PC-3 (cell line): ENCODE measurements at regions not wholly inside any gene's neighbourhood (a gene's known extent, or its start where the extent isn't known, plus 50 kb on each side); places are given as distances from the start of the nearest gene placed in this dataset.

Experiments used
- ATAC-seq: fragments of 200-7000 bp; cut with Tn5 transposase; 2 replicates; pipeline ENCODE4 v1.9.1; 2020; ENCODE audit warnings: mild to moderate bottlenecking, moderate library complexity
- BruUV-seq: library from RNA; stranded (reverse); fragments of 400-500 nt; replicated peaks from 2 replicates; lab custom pipeline; 2021; lab: Mats Ljungman, UMichigan
- CTCF ChIA-PET: fragments of 300-600 bp; sonication (Branson Sonifier 250); formaldehyde crosslinking; loops from one replicate; lab custom pipeline; 2022; ENCODE audit warnings: antibody characterized with exemption; lab: Charles Lee
- POLR2A ChIA-PET: fragments of 300-600 bp; sonication (Branson Sonifier 250); formaldehyde crosslinking; loops from one replicate; lab custom pipeline; 2022; ENCODE audit warnings: antibody characterized with exemption; ENCODE audit not compliant: unreplicated experiment; lab: Charles Lee
- DNase-seq: peaks from one replicate; pipeline ENCODE4 v3.0.0-alpha.2; 2015
- H2AFZ ChIP-seq: fragments of 300-600 bp; sonication (generic); 2 replicates; pipeline ENCODE4 v1.6.0; 2016; ENCODE audit warnings: antibody characterized with exemption, low read length
- H3F3A ChIP-seq: fragments of 300-600 bp; sonication (generic); one replicate; pipeline ENCODE4 v1.6.0; 2017; ENCODE audit warnings: antibody characterized with exemption, low read length, control low read depth, mild to moderate bottlenecking; ENCODE audit not compliant: unreplicated experiment
- H3K27ac ChIP-seq: fragments of 300-600 bp; sonication (generic); 2 replicates; pipeline ENCODE4 v1.5.1; 2016; ENCODE audit warnings: mild to moderate bottlenecking, low read length
- H3K27me3 ChIP-seq: fragments of 300-600 bp; sonication (generic); 2 replicates; pipeline ENCODE4 v1.6.1; 2016; ENCODE audit warnings: low read length, mixed read lengths
- H3K36me3 ChIP-seq: fragments of 300-600 bp; sonication (generic); 2 replicates; pipeline ENCODE4 v1.6.1; 2016; ENCODE audit warnings: low read depth, mixed run types, low read length, mixed read lengths
- H3K4me1 ChIP-seq: fragments of 300-600 bp; sonication (generic); 2 replicates; pipeline ENCODE4 v1.5.1; 2016; ENCODE audit warnings: low read length; ENCODE audit not compliant: insufficient read depth
- H3K4me2 ChIP-seq: fragments of 300-600 bp; sonication (generic); 2 replicates; pipeline ENCODE4 v1.6.0; 2016; ENCODE audit warnings: low read length
- H3K4me3 ChIP-seq: fragments of 300-600 bp; sonication (generic); 2 replicates; pipeline ENCODE4 v1.5.1; 2016; ENCODE audit warnings: mild to moderate bottlenecking, low read length, mixed read lengths
- H3K79me2 ChIP-seq: fragments of 300-600 bp; sonication (generic); 2 replicates; pipeline ENCODE4 v1.6.1; 2017; ENCODE audit warnings: low read length, mixed read lengths
- H3K9ac ChIP-seq: fragments of 300-600 bp; sonication (generic); 2 replicates; pipeline ENCODE4 v1.6.0; 2016; ENCODE audit warnings: mild to moderate bottlenecking, low read length
- H3K9me2 ChIP-seq: fragments of 300-600 bp; sonication (generic); replicated peaks from 2 replicates; pipeline ENCODE4 v1.6.1; 2016; ENCODE audit warnings: mixed run types, low read length, mixed read lengths
- H3K9me3 ChIP-seq: fragments of 300-600 bp; sonication (generic); 2 replicates; pipeline ENCODE4 v1.6.1; 2016; ENCODE audit warnings: low read length, mixed read lengths
- H4K20me1 ChIP-seq: fragments of 300-600 bp; sonication (generic); 2 replicates; pipeline ENCODE4 v1.6.1; 2016; ENCODE audit warnings: low read length, mixed read lengths
- EZH2 ChIP-seq: fragments of 300-600 bp; sonication (generic); IDR thresholded peaks from one replicate; pipeline ENCODE4 v1.6.1; 2017; ENCODE audit warnings: antibody characterized with exemption, mild to moderate bottlenecking, low read length; ENCODE audit not compliant: unreplicated experiment
- EZH2phosphoT487 ChIP-seq: fragments of 300-600 bp; sonication (generic); IDR thresholded peaks from 2 replicates; pipeline ENCODE4 v1.6.1; 2018; ENCODE audit warnings: mild to moderate bottlenecking, antibody characterized with exemption, low read length, borderline replicate concordance
- intact Hi-C: fragments of 100-400 bp; cut with micrococcal nuclease; formaldehyde crosslinking; loops from 2 replicates; pipeline ENCODE4 v1.9.0; 2023
- TF ChIP-seq, protein P1 (sequence below): fragments of 300-600 bp; sonication (generic); conservative IDR thresholded peaks from 2 replicates; pipeline ENCODE4 v1.5.1; 2017; ENCODE audit warnings: antibody characterized with exemption, low read depth, mild to moderate bottlenecking, low read length

GRCh38 chr5:93294199-93294598, 286.8 kb downstream of the NR2F1-AS1 start:
- ATAC-seq = peak; percentile 79
- TF ChIP-seq EZH2 (no peak), EZH2phosphoT487 (no peak)
- TF ChIP-seq, protein P1, sequence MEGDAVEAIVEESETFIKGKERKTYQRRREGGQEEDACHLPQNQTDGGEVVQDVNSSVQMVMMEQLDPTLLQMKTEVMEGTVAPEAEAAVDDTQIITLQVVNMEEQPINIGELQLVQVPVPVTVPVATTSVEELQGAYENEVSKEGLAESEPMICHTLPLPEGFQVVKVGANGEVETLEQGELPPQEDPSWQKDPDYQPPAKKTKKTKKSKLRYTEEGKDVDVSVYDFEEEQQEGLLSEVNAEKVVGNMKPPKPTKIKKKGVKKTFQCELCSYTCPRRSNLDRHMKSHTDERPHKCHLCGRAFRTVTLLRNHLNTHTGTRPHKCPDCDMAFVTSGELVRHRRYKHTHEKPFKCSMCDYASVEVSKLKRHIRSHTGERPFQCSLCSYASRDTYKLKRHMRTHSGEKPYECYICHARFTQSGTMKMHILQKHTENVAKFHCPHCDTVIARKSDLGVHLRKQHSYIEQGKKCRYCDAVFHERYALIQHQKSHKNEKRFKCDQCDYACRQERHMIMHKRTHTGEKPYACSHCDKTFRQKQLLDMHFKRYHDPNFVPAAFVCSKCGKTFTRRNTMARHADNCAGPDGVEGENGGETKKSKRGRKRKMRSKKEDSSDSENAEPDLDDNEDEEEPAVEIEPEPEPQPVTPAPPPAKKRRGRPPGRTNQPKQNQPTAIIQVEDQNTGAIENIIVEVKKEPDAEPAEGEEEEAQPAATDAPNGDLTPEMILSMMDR = no peak
- H3K27ac ChIP-seq = peak overlapping the region; percentile 44
- H3K4me1 ChIP-seq = peaks cover 32% of the 10 kb centered on the region
- H2AFZ ChIP-seq = no peak overlapping the region
- ChIA-PET CTCF (no interaction called here), POLR2A (no interaction called here)
- no peaks in the 10 kb centered on the region for H3K9me3 ChIP-seq
- H3F3A ChIP-seq = no peaks in the 10 kb centered on the region
- no peaks in the 10 kb centered on the region for H4K20me1 ChIP-seq
- no peaks in the 10 kb centered on the region for H3K27me3 ChIP-seq
- no TSS peak for BruUV-seq
- H3K79me2 ChIP-seq = no peaks in the 10 kb centered on the region
- peak; percentile 94 for DNase-seq
- H3K9me2 ChIP-seq = no peaks in the 10 kb centered on the region
- H3K36me3 ChIP-seq = no peaks in the 10 kb centered on the region
- H3K4me2 ChIP-seq = peak overlapping the region; percentile 36
- no peak overlapping the region for H3K9ac ChIP-seq
- no peak overlapping the region for H3K4me3 ChIP-seq
- intact Hi-C loops = no loop called here

DNA sequence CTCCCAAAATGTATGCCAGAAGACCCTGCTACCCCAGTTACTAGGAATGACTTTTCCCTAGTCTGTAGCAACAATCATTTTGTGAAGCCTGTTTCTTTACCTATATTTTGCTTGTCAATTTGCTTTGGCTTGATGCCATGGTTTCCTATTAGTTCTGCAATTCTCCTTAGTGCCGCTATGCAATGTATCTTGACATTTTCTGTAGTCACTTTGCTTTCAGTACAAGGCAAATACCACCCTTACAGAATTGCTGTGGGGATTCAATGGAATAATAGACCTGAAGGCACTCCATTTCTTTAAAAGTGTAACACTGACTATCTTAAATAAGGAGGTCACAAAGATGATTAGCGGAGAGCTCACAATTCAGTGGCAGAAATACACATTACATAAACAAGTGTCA, 291.1 kb downstream of the NR2F1-AS1 start:
- peaks cover 5% of the 10 kb centered on the region; the same call in 1 of the 2 replicates for H3K36me3 ChIP-seq
- ChIA-PET CTCF (no interaction called here), POLR2A (no interaction called here)
- H3K4me3 ChIP-seq = no peak overlapping the region
- ATAC-seq (no peak), DNase-seq (no peak)
- H3K4me1 ChIP-seq = peaks cover 24% of the 10 kb centered on the region
- H3K27me3 ChIP-seq = no peaks in the 10 kb centered on the region
- H3K9me2 ChIP-seq = no peaks in the 10 kb centered on the region
- H3K4me2 ChIP-seq = no peak overlapping the region
- no peak overlapping the region for H2AFZ ChIP-seq
- no peaks in the 10 kb centered on the region for H3K79me2 ChIP-seq
- intact Hi-C loops = no loop called here
- no peaks in the 10 kb centered on the region for H3F3A ChIP-seq
- TF ChIP-seq EZH2phosphoT487 = no peak
- TF ChIP-seq EZH2 = no peak
- TF ChIP-seq, protein P1 = no peak
- BruUV-seq = no TSS peak
- no peaks in the 10 kb centered on the region for H4K20me1 ChIP-seq
- H3K9ac ChIP-seq = no peak overlapping the region
- H3K27ac ChIP-seq = no peak overlapping the region
- peaks cover 6% of the 10 kb centered on the region; the same call in 1 of the 2 replicates for H3K9me3 ChIP-seq

- TF ChIP-seq, protein P1 = no peak
- no peak for TF ChIP-seq EZH2phosphoT487
- no peak for TF ChIP-seq EZH2
- Histone ChIP-seq H3K4me2 (no peak overlapping the region), H3K9ac (no peak overlapping the region), H3K79me2 (no peaks in the 10 kb centered on the region), H4K20me1 (no peaks in the 10 kb centered on the region), H2AFZ (peak overlapping the region; percentile 15), H3K4me1 (peaks cover 17% of the 10 kb centered on the region), H3K27me3 (no peaks in the 10 kb centered on the region), H3K36me3 (peaks cover 5% of the 10 kb centered on the region; the same call in 1 of the 2 replicates), H3K9me3 (peaks cover 6% of the 10 kb centered on the region; the same call in 1 of the 2 replicates), H3K9me2 (no peaks in the 10 kb centered on the region), H3K27ac (peak overlapping the region; percentile 0; the same call in 1 of the 2 replicates), H3F3A (no peaks in the 10 kb centered on the region), H3K4me3 (no peak overlapping the region)
- DNase-seq = peak; percentile 33
- ChIA-PET CTCF (no interaction called here), POLR2A (no interaction called here)
- intact Hi-C loops = no loop called here
- BruUV-seq = no TSS peak
- peak; percentile 38 for ATAC-seq
These were observed 295.6 kb downstream of the NR2F1-AS1 start for GRCh38 chr5:93285461-93285860.
